ENCODE measurements at regions not wholly inside any gene's neighbourhood (a gene's known extent, or its start where the extent isn't known, plus 50 kb on each side); places are given as distances from the start of the nearest gene placed in this dataset.

GRCh38 chr21:25465263-25465662 is 142.0 kb downstream of the MRPL39 start:
- H3K4me2 ChIP-seq (ENCODE audit: insufficient read depth, low read length) = no peak overlapping the region
- H3K27ac ChIP-seq (ENCODE audit: low read length) = no peak overlapping the region
- H3K79me2 ChIP-seq (ENCODE audit: insufficient read depth, low read length) = no peaks in the 10 kb centered on the region
- H3K4me1 ChIP-seq (ENCODE audit: insufficient read depth, low read length) = no peaks in the 10 kb centered on the region
- H3K9ac ChIP-seq (ENCODE audit: low read depth, low read length) = no peak overlapping the region
- no peaks in the 10 kb centered on the region for H3K36me3 ChIP-seq (ENCODE audit: insufficient read depth, low read length)
- H3K4me3 ChIP-seq (ENCODE audit: low read depth in 1 of 2, low read length in 2 of 2) = no peak overlapping the region
- H3K27me3 ChIP-seq (ENCODE audit: insufficient read depth, low read length, poor library complexity) = no peaks in the 10 kb centered on the region
- ATAC-seq (ENCODE audit: insufficient read depth, low read depth) (no peak), DNase-seq (no peak)
- H4K20me1 ChIP-seq (ENCODE audit: insufficient read depth, low read length) = no peaks in the 10 kb centered on the region
- no peak overlapping the region for H2AFZ ChIP-seq (ENCODE audit: low read depth, low read length)
- TF ChIP-seq EZH2 (IDR thresholded peaks at IDR 0.05; ENCODE audit: borderline replicate concordance, low read depth, low read length, severe bottlenecking) (no peak), CTCF (IDR thresholded peaks at IDR 0.05; ENCODE audit: borderline replicate concordance, extremely low read depth, low read length, poor library complexity, severe bottlenecking) (no peak)
- no peaks in the 10 kb centered on the region for H3K9me3 ChIP-seq (ENCODE audit: insufficient read depth, low read length, severe bottlenecking)

DNA sequence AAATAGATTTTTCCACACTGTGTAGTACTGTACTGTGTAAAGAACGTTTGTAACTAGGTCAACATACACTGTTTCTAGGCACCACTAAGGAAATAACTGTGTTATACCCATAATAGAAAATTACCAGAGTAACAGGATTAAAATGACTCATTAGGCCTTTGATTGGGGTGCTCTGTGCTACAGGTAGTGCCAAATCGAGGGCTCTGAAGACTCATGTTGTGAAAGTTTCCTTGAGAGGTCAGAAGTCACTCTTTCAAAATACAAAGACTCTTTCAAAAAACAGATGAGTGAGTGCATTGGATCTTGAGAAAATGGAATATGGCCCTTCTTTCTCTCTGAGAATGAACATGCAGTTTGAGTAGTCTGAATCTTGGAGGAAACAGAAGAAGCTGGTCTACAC is 143.0 kb downstream of the MRPL39 start:
- H3K79me2 ChIP-seq (ENCODE audit: insufficient read depth, low read length) = no peaks in the 10 kb centered on the region
- no peaks in the 10 kb centered on the region for H3K4me1 ChIP-seq (ENCODE audit: insufficient read depth, low read length)
- no peak overlapping the region for H3K4me3 ChIP-seq (ENCODE audit: low read depth in 1 of 2, low read length in 2 of 2)
- ATAC-seq (ENCODE audit: insufficient read depth, low read depth) (no peak), DNase-seq (no peak)
- H3K27ac ChIP-seq (ENCODE audit: low read length) = no peak overlapping the region
- TF ChIP-seq EZH2 (IDR thresholded peaks at IDR 0.05; ENCODE audit: borderline replicate concordance, low read depth, low read length, severe bottlenecking) (no peak), CTCF (IDR thresholded peaks at IDR 0.05; ENCODE audit: borderline replicate concordance, extremely low read depth, low read length, poor library complexity, severe bottlenecking) (no peak)
- no peak overlapping the region for H3K9ac ChIP-seq (ENCODE audit: low read depth, low read length)
- no peak overlapping the region for H3K4me2 ChIP-seq (ENCODE audit: insufficient read depth, low read length)
- no peaks in the 10 kb centered on the region for H3K36me3 ChIP-seq (ENCODE audit: insufficient read depth, low read length)
- H3K27me3 ChIP-seq (ENCODE audit: insufficient read depth, low read length, poor library complexity) = no peaks in the 10 kb centered on the region
- no peaks in the 10 kb centered on the region for H3K9me3 ChIP-seq (ENCODE audit: insufficient read depth, low read length, severe bottlenecking)
- no peak overlapping the region for H2AFZ ChIP-seq (ENCODE audit: low read depth, low read length)
- H4K20me1 ChIP-seq (ENCODE audit: insufficient read depth, low read length) = no peaks in the 10 kb centered on the region

DNA sequence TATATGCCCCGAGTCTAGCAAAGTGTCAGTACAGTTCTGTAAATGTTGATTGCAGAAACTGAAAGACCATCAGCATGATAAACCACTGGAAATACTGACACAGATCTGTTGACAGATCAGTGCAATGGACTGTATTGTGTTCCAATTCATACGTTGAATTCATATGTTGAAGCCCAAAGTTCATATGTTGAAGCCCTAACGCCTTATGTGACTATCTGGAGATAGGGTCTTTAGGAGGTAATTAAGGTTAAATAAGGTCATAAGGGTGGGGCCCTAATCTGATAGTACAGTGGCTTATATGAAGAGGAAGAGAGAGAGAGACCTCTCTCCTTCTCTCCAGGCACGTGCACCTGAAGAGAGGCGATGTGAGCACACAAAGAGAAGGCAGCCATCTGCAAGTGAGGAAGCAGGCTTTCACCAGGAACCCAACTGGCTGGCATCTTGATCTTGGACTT is 144.7 kb downstream of the MRPL39 start:
- Histone ChIP-seq H3K4me1 (ENCODE audit: insufficient read depth, low read length) (peaks cover 1% of the 10 kb centered on the region; the same call in 1 of the 2 replicates), H3K4me2 (ENCODE audit: insufficient read depth, low read length) (no peak overlapping the region), H3K27ac (ENCODE audit: low read length) (no peak overlapping the region), H3K36me3 (ENCODE audit: insufficient read depth, low read length) (no peaks in the 10 kb centered on the region), H3K9me3 (ENCODE audit: insufficient read depth, low read length, severe bottlenecking) (no peaks in the 10 kb centered on the region), H4K20me1 (ENCODE audit: insufficient read depth, low read length) (no peaks in the 10 kb centered on the region), H2AFZ (ENCODE audit: low read depth, low read length) (no peak overlapping the region), H3K79me2 (ENCODE audit: insufficient read depth, low read length) (no peaks in the 10 kb centered on the region), H3K4me3 (ENCODE audit: low read depth in 1 of 2, low read length in 2 of 2) (no peak overlapping the region), H3K9ac (ENCODE audit: low read depth, low read length) (no peak overlapping the region), H3K27me3 (ENCODE audit: insufficient read depth, low read length, poor library complexity) (no peaks in the 10 kb centered on the region)
- TF ChIP-seq CTCF (IDR thresholded peaks at IDR 0.05; ENCODE audit: borderline replicate concordance, extremely low read depth, low read length, poor library complexity, severe bottlenecking) (no peak), EZH2 (IDR thresholded peaks at IDR 0.05; ENCODE audit: borderline replicate concordance, low read depth, low read length, severe bottlenecking) (no peak)
- ATAC-seq (ENCODE audit: insufficient read depth, low read depth) (no peak), DNase-seq (no peak)

DNA sequence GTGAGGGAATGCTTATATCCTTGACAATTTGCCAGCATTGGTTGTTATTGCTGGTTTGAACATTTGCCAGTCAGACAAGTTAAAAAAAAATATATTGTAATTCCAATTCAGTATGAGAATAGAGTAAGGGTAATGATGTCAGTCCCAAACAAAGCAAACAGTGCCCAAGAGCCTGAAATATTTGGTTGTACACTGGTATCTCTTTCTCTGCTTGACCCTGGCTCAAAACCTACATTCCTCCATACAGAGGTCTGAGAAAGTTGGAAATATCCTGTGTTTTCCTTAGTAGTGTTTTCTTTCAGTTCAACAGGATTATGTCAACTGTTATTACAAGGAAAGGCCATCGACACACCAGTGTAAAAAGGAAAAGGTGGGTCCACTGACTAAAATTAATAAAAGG is 145.6 kb downstream of the MRPL39 start:
- Histone ChIP-seq H4K20me1 (ENCODE audit: insufficient read depth, low read length) (no peaks in the 10 kb centered on the region), H3K36me3 (ENCODE audit: insufficient read depth, low read length) (no peaks in the 10 kb centered on the region), H3K4me2 (ENCODE audit: insufficient read depth, low read length) (no peak overlapping the region), H3K27ac (ENCODE audit: low read length) (no peak overlapping the region), H3K27me3 (ENCODE audit: insufficient read depth, low read length, poor library complexity) (no peaks in the 10 kb centered on the region), H3K4me1 (ENCODE audit: insufficient read depth, low read length) (peaks cover 8% of the 10 kb centered on the region), H3K79me2 (ENCODE audit: insufficient read depth, low read length) (no peaks in the 10 kb centered on the region), H2AFZ (ENCODE audit: low read depth, low read length) (no peak overlapping the region), H3K4me3 (ENCODE audit: low read depth in 1 of 2, low read length in 2 of 2) (no peak overlapping the region), H3K9ac (ENCODE audit: low read depth, low read length) (no peak overlapping the region), H3K9me3 (ENCODE audit: insufficient read depth, low read length, severe bottlenecking) (no peaks in the 10 kb centered on the region)
- ATAC-seq (ENCODE audit: insufficient read depth, low read depth) (no peak), DNase-seq (no peak)
- TF ChIP-seq EZH2 (IDR thresholded peaks at IDR 0.05; ENCODE audit: borderline replicate concordance, low read depth, low read length, severe bottlenecking) (no peak), CTCF (IDR thresholded peaks at IDR 0.05; ENCODE audit: borderline replicate concordance, extremely low read depth, low read length, poor library complexity, severe bottlenecking) (no peak)

Measured in DND-41 (cell line).